Choroid plexus epithelial cell (primary cell): ENCODE measurements at regions not wholly inside any gene's neighbourhood (a gene's known extent, or its start where the extent isn't known, plus 50 kb on each side); places are given as distances from the start of the nearest gene placed in this dataset.

Experiments
- DNase-seq: peaks from one replicate; pipeline ENCODE4 v3.0.0-alpha.2; 2010; ENCODE audit warnings: low read depth
- H3K4me3 ChIP-seq: 2 replicates; pipeline ENCODE4 v1.5.1; 2011; ENCODE audit warnings: low read depth, mild to moderate bottlenecking, control low read depth, low read length, moderate library complexity
- CTCF ChIP-seq: conservative IDR thresholded peaks from 2 replicates; pipeline ENCODE4 v1.5.1; 2011; ENCODE audit warnings: low read depth, mild to moderate bottlenecking, control low read depth, inconsistent platforms, low read length, moderate library complexity

- TF ChIP-seq CTCF: no peak
Observed at GRCh38 chr11:109819410-109819809, 273.8 kb upstream of the ZC3H12C start.

GRCh38 chr11:109821511-109821910, 271.7 kb upstream of the ZC3H12C start:
- DNase-seq: no peak
- TF ChIP-seq CTCF: no peak
- H3K4me3 ChIP-seq: no peak overlapping the region

More at GRCh38 chr11:109819410-109819809, 273.8 kb upstream of the ZC3H12C start:
- H3K4me3 ChIP-seq: no peak overlapping the region
- no peak for DNase-seq

- no peak for DNase-seq
- TF ChIP-seq CTCF: no peak
- H3K4me3 ChIP-seq: no peak overlapping the region
Observed at GRCh38 chr11:109822436-109823102, 270.6 kb upstream of the ZC3H12C start.

DNA sequence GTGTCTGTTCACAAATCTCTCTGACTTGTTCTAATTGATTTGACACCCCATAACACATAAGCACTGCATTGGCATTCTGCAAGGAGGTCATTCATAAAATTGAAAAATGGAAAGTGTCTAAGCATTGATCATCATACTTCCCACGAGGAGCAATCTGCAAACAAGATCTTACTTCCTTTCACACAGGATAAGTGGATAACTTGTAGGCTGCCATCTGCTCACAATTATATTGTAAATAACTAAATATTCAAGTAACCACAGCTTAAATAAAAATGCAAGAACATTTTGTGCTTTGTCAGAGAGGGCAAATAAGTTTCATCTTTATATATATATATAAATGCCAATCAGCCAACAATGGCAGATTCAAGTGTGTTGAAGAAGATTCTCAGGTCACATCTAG, 264.8 kb upstream of the ZC3H12C start:
- no peak for TF ChIP-seq CTCF
- no peak overlapping the region for H3K4me3 ChIP-seq
- no peak for DNase-seq

GRCh38 chr11:109838026-109838425, 255.2 kb upstream of the ZC3H12C start:
- no peak overlapping the region for H3K4me3 ChIP-seq
- DNase-seq: no peak

DNA sequence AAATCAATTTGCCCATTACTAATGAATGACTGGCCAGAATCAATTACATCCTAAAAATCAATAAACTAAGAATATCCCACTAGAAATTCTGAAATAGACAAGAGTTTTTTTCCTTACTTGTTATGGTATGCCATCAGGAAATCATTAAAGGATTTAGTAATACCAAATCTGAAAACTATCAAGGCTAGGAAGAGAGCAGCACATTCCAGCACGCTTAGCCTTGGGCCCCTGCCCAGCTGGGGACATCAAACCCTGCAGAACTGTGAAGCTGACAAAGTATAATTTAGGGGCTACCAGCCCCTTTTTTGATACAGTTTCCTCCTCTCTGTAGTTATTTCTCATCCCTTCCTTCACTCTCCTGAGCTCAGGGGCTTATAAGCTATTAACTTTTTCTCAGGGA, 247.8 kb upstream of the ZC3H12C start:
- no peak for TF ChIP-seq CTCF
- peak; percentile 6 for DNase-seq
- no peak overlapping the region for H3K4me3 ChIP-seq

More at GRCh38 chr11:109838026-109838425, 255.2 kb upstream of the ZC3H12C start:
- no peak for TF ChIP-seq CTCF

DNA sequence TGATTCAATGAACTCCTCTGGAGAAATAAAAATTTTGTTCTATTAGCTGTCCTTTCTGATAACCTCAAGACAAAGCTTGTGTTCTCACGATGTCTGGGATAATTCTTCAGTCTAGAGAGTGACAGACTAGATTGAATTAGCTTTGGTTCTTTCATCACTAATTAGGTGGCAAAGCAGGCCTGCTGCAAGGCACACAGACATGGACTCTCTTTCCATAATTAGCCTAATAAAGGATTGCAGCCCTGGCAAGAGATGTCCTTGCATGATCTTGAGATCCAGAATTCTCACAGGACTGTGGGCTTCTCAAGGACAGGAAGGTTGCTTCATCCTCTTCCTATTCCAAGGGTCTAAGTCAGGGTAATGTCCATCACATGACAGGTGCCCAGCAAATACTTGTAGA, 245.6 kb upstream of the ZC3H12C start:
- TF ChIP-seq CTCF: no peak
- no peak for DNase-seq
- no peak overlapping the region for H3K4me3 ChIP-seq
